ENCODE measurements at regions not wholly inside any gene's neighbourhood (a gene's known extent, or its start where the extent isn't known, plus 50 kb on each side); places are given as distances from the start of the nearest gene placed in this dataset.

DNA sequence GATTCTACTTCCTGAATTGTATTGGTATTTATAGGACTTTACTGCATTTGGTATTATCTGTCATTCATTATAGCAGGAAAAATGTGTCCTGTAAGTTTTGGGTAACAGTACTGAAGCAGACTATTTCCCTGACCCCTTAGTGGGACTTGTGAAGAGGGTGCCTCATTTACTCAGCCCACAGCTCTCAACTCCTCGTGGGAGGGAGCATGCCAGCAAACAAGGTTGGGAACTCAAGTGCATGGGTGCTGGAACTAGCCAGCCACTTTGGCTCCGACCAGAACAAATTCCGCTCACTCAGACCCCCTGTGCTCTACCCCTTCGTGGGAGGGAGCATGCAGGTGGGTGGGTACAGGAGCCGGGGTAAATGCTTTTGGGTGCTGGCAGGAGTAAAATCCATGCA is 1773.5 kb upstream of the WWC1 start:
- TF ChIP-seq, protein P1, sequence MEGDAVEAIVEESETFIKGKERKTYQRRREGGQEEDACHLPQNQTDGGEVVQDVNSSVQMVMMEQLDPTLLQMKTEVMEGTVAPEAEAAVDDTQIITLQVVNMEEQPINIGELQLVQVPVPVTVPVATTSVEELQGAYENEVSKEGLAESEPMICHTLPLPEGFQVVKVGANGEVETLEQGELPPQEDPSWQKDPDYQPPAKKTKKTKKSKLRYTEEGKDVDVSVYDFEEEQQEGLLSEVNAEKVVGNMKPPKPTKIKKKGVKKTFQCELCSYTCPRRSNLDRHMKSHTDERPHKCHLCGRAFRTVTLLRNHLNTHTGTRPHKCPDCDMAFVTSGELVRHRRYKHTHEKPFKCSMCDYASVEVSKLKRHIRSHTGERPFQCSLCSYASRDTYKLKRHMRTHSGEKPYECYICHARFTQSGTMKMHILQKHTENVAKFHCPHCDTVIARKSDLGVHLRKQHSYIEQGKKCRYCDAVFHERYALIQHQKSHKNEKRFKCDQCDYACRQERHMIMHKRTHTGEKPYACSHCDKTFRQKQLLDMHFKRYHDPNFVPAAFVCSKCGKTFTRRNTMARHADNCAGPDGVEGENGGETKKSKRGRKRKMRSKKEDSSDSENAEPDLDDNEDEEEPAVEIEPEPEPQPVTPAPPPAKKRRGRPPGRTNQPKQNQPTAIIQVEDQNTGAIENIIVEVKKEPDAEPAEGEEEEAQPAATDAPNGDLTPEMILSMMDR (IDR thresholded peaks at IDR 0.05) = no peak
- no peak for TF ChIP-seq POLR2A (IDR thresholded peaks at IDR 0.05)
